GM19452 (cell line): ENCODE measurements at regions not wholly inside any gene's neighbourhood (a gene's known extent, or its start where the extent isn't known, plus 50 kb on each side); places are given as distances from the start of the nearest gene placed in this dataset.
"Not testable (repeated sequence)": the region's sequence is repeated elsewhere in the genome, so short reads cannot be mapped to it uniquely, and the experiment has no call there.

ENCODE experiments used
- ATAC-seq: cut with Tn5 transposase; IDR thresholded peaks from one replicate; pipeline ENCODE4 v1.9.1; 2021; ENCODE audit not compliant: unreplicated experiment

- not testable (repeated sequence) for ATAC-seq
These were observed 290.3 kb upstream of the PLGLB1 start for GRCh38 chr2:87311896-87312441.

- not testable (repeated sequence) for ATAC-seq
These were observed 293.0 kb upstream of the PLGLB1 start for GRCh38 chr2:87314622-87315021.

GRCh38 chr2:87315183-87315902 lies 293.7 kb upstream of the PLGLB1 start:
- ATAC-seq = not testable (repeated sequence)

GRCh38 chr2:87317193-87317592 lies 295.5 kb upstream of the PLGLB1 start:
- not testable (repeated sequence) for ATAC-seq

- not testable (repeated sequence) for ATAC-seq
These were observed 297.3 kb upstream of the PLGLB1 start for GRCh38 chr2:87318814-87319491.

GRCh38 chr2:87319705-87320104 lies 298.1 kb upstream of the PLGLB1 start:
- not testable (repeated sequence) for ATAC-seq

- ATAC-seq = not testable (repeated sequence)
These were observed 299.6 kb upstream of the PLGLB1 start for GRCh38 chr2:87321201-87321600.

GRCh38 chr2:87324335-87325041 lies 302.8 kb upstream of the PLGLB1 start:
- not testable (repeated sequence) for ATAC-seq

- not testable (repeated sequence) for ATAC-seq
These were observed 303.6 kb upstream of the PLGLB1 start for GRCh38 chr2:87325042-87325910.

GRCh38 chr2:87325911-87326294 lies 304.3 kb upstream of the PLGLB1 start:
- ATAC-seq = not testable (repeated sequence)

GRCh38 chr2:87326754-87327153 lies 305.1 kb upstream of the PLGLB1 start:
- ATAC-seq = not testable (repeated sequence)

GRCh38 chr2:87327648-87328371 lies 306.2 kb upstream of the PLGLB1 start:
- not testable (repeated sequence) for ATAC-seq

GRCh38 chr2:87329529-87329928 lies 307.9 kb upstream of the PLGLB1 start:
- ATAC-seq = not testable (repeated sequence)

GRCh38 chr2:87330486-87330885 lies 308.8 kb upstream of the PLGLB1 start:
- not testable (repeated sequence) for ATAC-seq

GRCh38 chr2:87331940-87332583 lies 310.4 kb upstream of the PLGLB1 start:
- not testable (repeated sequence) for ATAC-seq

GRCh38 chr2:87334888-87335287 lies 313.2 kb upstream of the PLGLB1 start:
- ATAC-seq = not testable (repeated sequence)

- ATAC-seq = not testable (repeated sequence)
These were observed 317.4 kb upstream of the PLGLB1 start for GRCh38 chr2:87338998-87339397.

- not testable (repeated sequence) for ATAC-seq
These were observed 320.0 kb upstream of the PLGLB1 start for GRCh38 chr2:87341601-87342014.

GRCh38 chr2:87342175-87342574 lies 320.5 kb upstream of the PLGLB1 start:
- ATAC-seq = not testable (repeated sequence)
